Tibial nerve (tissue), 4 donors: ENCODE measurements at regions not wholly inside any gene's neighbourhood (a gene's known extent, or its start where the extent isn't known, plus 50 kb on each side); places are given as distances from the start of the nearest gene placed in this dataset.
"Not testable (repeated sequence)": the region's sequence is repeated elsewhere in the genome, so short reads cannot be mapped to it uniquely, and the experiment has no call there.

Source experiments
- CTCF ChIP-seq, 5 experiments: fragments of 200-600 bp in 3 of 5; fragments of 450-650 bp in 2 of 5; sonication (generic) in 3 of 5; IDR thresholded peaks; one replicate each; pipeline ENCODE4 v1.5.1; 2016 to 2019; ENCODE audit warnings: antibody characterized with exemption in 5 of 5, mild to moderate bottlenecking in 3 of 5, moderate library complexity in 2 of 5
- EP300 ChIP-seq, 2 donors: sonication (generic); formaldehyde crosslinking; IDR thresholded peaks; one replicate each; pipeline ENCODE4 v1.6.1; 2017; ENCODE audit warnings: antibody characterized with exemption in 2 of 2, mild to moderate bottlenecking in 1 of 2
- POLR2A ChIP-seq, 2 donors: fragments of 450-650 bp; IDR thresholded peaks; one replicate each; pipeline ENCODE4 v1.6.1; 2017; ENCODE audit warnings: antibody characterized with exemption in 2 of 2, mild to moderate bottlenecking in 2 of 2, moderate library complexity in 2 of 2

- not testable (repeated sequence) for TF ChIP-seq CTCF, POLR2A, EP300 (IDR thresholded peaks at IDR 0.05)
Measured at GRCh38 chr6:81017586-81017985, 734.9 kb downstream of the TENT5A start.
